Breast epithelium (tissue), 3 donors: ENCODE measurements at regions not wholly inside any gene's neighbourhood (a gene's known extent, or its start where the extent isn't known, plus 50 kb on each side); places are given as distances from the start of the nearest gene placed in this dataset.

ENCODE experiments used
- POLR2A ChIP-seq: fragments of 450-650 bp; IDR thresholded peaks from one replicate; pipeline ENCODE4 v1.6.1; 2016; ENCODE audit warnings: antibody characterized with exemption, mild to moderate bottlenecking, moderate library complexity
- POLR2AphosphoS5 ChIP-seq, 3 donors: sonication (generic); formaldehyde crosslinking; IDR thresholded peaks; one replicate each; pipeline ENCODE4 v1.6.1; 2017; ENCODE audit warnings: antibody characterized with exemption in 3 of 3
- TF ChIP-seq, protein P1 (sequence below), 3 donors: fragments of 450-650 bp; IDR thresholded peaks; one replicate each; pipeline ENCODE4 v1.5.1; 2016 to 2017; ENCODE audit warnings: antibody characterized with exemption in 3 of 3, mild to moderate bottlenecking in 3 of 3, moderate library complexity in 3 of 3

- TF ChIP-seq POLR2A, result no peak
- TF ChIP-seq, protein P1, sequence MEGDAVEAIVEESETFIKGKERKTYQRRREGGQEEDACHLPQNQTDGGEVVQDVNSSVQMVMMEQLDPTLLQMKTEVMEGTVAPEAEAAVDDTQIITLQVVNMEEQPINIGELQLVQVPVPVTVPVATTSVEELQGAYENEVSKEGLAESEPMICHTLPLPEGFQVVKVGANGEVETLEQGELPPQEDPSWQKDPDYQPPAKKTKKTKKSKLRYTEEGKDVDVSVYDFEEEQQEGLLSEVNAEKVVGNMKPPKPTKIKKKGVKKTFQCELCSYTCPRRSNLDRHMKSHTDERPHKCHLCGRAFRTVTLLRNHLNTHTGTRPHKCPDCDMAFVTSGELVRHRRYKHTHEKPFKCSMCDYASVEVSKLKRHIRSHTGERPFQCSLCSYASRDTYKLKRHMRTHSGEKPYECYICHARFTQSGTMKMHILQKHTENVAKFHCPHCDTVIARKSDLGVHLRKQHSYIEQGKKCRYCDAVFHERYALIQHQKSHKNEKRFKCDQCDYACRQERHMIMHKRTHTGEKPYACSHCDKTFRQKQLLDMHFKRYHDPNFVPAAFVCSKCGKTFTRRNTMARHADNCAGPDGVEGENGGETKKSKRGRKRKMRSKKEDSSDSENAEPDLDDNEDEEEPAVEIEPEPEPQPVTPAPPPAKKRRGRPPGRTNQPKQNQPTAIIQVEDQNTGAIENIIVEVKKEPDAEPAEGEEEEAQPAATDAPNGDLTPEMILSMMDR (IDR thresholded peaks at IDR 0.05), result no peak
- no peak for TF ChIP-seq POLR2AphosphoS5 (IDR thresholded peaks at IDR 0.05)
Measured at GRCh38 chr11:8321876-8322275, 58.2 kb upstream of the LMO1 start.
